Peyer's patch (tissue), 4 donors: ENCODE measurements at regions not wholly inside any gene's neighbourhood (a gene's known extent, or its start where the extent isn't known, plus 50 kb on each side); places are given as distances from the start of the nearest gene placed in this dataset.

ENCODE experiments used
- CTCF ChIP-seq, 6 experiments: fragments of 450-650 bp in 4 of 6; fragments of 200-600 bp in 2 of 6; sonication (generic) in 1 of 6; IDR thresholded peaks; one replicate each; pipeline ENCODE4 v1.5.1; 2017 to 2019; ENCODE audit warnings: antibody characterized with exemption in 6 of 6, mild to moderate bottlenecking in 3 of 6, moderate library complexity in 1 of 6
- POLR2A ChIP-seq, 2 donors: fragments of 450-650 bp; IDR thresholded peaks; one replicate each; pipeline ENCODE4 v1.5.1; 2017; ENCODE audit warnings: antibody characterized with exemption in 2 of 2, mild to moderate bottlenecking in 2 of 2, moderate library complexity in 2 of 2

- TF ChIP-seq CTCF (IDR thresholded peaks at IDR 0.05): no peak
- no peak for TF ChIP-seq POLR2A (IDR thresholded peaks at IDR 0.05)
Observed at GRCh38 chr5:91937121-91937520, 554.0 kb upstream of the ARRDC3 start.
